Activated T-helper 1 cell treated with anti-CD3 and anti-CD28 coated beads, Interleukin-12 subunit alpha, Interleukin-12 subunit beta, Interleukin-2, Interleukin-4 antibody, amounts not matched to agents 30 ng/mL and 10 ng/mL and 1 ng/mL, durations not matched to agents 14 hours and 24 hours and 36 hours (primary cell): ENCODE measurements at regions not wholly inside any gene's neighbourhood (a gene's known extent, or its start where the extent isn't known, plus 50 kb on each side); places are given as distances from the start of the nearest gene placed in this dataset.

Experiments
- DNase-seq: peaks from one replicate; pipeline ENCODE4 v3.0.0; 2021; ENCODE audit warnings: low spot score
- H3K27ac Mint-ChIP-seq: one replicate; pipeline ENCODE4 v1.8.0; 2021; ENCODE audit warnings: mild to moderate bottlenecking, mixed read lengths
- H3K27me3 Mint-ChIP-seq: one replicate; pipeline ENCODE4 v1.8.0; 2022; ENCODE audit warnings: mild to moderate bottlenecking, moderate library complexity, mixed read lengths; ENCODE audit not compliant: insufficient read depth
- H3K36me3 Mint-ChIP-seq: one replicate; pipeline ENCODE4 v1.8.0; 2021; ENCODE audit warnings: low read depth, mixed read lengths
- H3K4me1 Mint-ChIP-seq: one replicate; pipeline ENCODE4 v1.8.0; 2021; ENCODE audit warnings: low read depth, mixed read lengths
- H3K4me3 Mint-ChIP-seq: one replicate; pipeline ENCODE4 v1.8.0; 2021; ENCODE audit warnings: mild to moderate bottlenecking, moderate library complexity, mixed read lengths
- H3K9me3 Mint-ChIP-seq: one replicate; pipeline ENCODE4 v1.8.0; 2021; ENCODE audit warnings: mixed read lengths
- intact Hi-C: fragments of 100-400 bp; cut with micrococcal nuclease; formaldehyde crosslinking; loops from one replicate; pipeline ENCODE4 v1.15.1; 2024

DNA sequence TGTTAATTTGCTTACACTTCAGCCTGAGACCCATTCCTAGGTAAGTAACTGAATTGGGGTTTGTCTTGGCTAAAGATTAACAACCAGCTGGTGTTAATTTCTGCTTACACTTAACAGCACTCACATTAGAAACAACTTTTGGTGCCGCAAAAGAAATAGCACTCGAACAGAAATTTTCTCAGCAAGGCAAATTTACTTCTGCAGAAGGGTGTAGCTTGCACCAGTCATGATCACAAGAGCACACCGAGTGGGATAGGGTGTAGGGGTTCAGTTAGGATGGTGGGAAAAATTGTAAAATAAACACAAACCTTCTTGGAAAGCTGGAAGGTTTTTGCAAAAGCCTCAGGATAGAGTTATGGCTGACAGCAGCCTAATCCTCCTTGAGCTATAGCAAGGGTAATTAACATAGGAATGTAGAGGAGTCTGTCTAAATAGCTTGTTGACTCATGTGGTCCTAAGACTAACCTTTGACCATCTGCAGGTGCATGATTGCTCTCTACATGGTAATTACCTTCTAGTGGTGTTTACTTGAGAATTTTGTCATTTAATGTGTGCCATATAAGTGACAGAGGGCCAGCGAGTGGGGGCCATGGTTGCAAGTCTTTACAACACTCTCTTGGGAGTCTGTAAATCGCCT, 67.8 kb upstream of the CDK13 start:
- intact Hi-C loops, result no loop called here
- DNase-seq, result no peak
- H3K4me3 Mint-ChIP-seq, result no peak overlapping the region
- peaks cover 11% of the 10 kb centered on the region for H3K9me3 Mint-ChIP-seq
- no peak overlapping the region for H3K27ac Mint-ChIP-seq
- H3K36me3 Mint-ChIP-seq, result no peaks in the 10 kb centered on the region
- H3K4me1 Mint-ChIP-seq, result no peaks in the 10 kb centered on the region
- H3K27me3 Mint-ChIP-seq, result peaks cover 5% of the 10 kb centered on the region

GRCh38 chr7:39883812-39884390, 66.2 kb upstream of the CDK13 start:
- Mint-ChIP-seq H3K27me3 (peaks cover 3% of the 10 kb centered on the region), H3K9me3 (peaks cover 11% of the 10 kb centered on the region), H3K36me3 (no peaks in the 10 kb centered on the region), H3K4me1 (no peaks in the 10 kb centered on the region), H3K27ac (no peak overlapping the region), H3K4me3 (no peak overlapping the region)
- intact Hi-C loops, result no loop called here
- DNase-seq, result no peak

GRCh38 chr7:39888171-39888853, 61.7 kb upstream of the CDK13 start:
- H3K9me3 Mint-ChIP-seq, result no peaks in the 10 kb centered on the region
- peaks cover 7% of the 10 kb centered on the region for H3K27me3 Mint-ChIP-seq
- no peaks in the 10 kb centered on the region for H3K4me1 Mint-ChIP-seq
- no peak for DNase-seq
- H3K4me3 Mint-ChIP-seq, result no peak overlapping the region
- H3K27ac Mint-ChIP-seq, result no peak overlapping the region
- intact Hi-C loops, result no loop called here
- H3K36me3 Mint-ChIP-seq, result no peaks in the 10 kb centered on the region

GRCh38 chr7:39890411-39890810, 59.6 kb upstream of the CDK13 start:
- Mint-ChIP-seq H3K4me1 (no peaks in the 10 kb centered on the region), H3K36me3 (no peaks in the 10 kb centered on the region), H3K4me3 (no peak overlapping the region), H3K27me3 (peaks cover 4% of the 10 kb centered on the region), H3K9me3 (no peaks in the 10 kb centered on the region), H3K27ac (no peak overlapping the region)
- DNase-seq, result no peak
- intact Hi-C loops, result no loop called here

DNA sequence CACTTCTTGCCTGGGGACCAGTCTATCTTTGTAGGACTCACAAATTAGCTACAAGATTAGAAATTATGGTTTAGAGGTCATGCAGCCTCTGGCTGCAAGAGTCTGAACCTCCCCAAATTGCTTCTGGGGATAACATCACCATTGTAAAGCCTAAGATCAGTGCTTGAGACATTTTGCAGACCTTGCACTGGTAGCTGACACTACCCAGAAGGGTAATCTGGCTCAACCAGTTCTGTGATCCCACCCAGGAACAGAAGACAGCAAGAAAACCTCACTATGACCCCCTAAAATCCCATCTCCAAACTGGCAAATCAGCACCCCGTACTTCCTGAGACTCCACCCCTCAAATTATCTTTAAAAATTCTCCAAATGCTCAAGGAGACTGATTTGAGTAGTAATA, 58.2 kb upstream of the CDK13 start:
- Mint-ChIP-seq H3K9me3 (no peaks in the 10 kb centered on the region), H3K36me3 (no peaks in the 10 kb centered on the region), H3K4me3 (no peak overlapping the region), H3K27me3 (peaks cover 4% of the 10 kb centered on the region), H3K4me1 (no peaks in the 10 kb centered on the region), H3K27ac (no peak overlapping the region)
- DNase-seq, result no peak
- intact Hi-C loops, result no loop called here

GRCh38 chr7:39892361-39892760, 57.7 kb upstream of the CDK13 start:
- peaks cover 4% of the 10 kb centered on the region for H3K27me3 Mint-ChIP-seq
- no peak for DNase-seq
- no peak overlapping the region for H3K4me3 Mint-ChIP-seq
- no peaks in the 10 kb centered on the region for H3K9me3 Mint-ChIP-seq
- H3K27ac Mint-ChIP-seq, result no peak overlapping the region
- no peaks in the 10 kb centered on the region for H3K4me1 Mint-ChIP-seq
- intact Hi-C loops, result no loop called here
- H3K36me3 Mint-ChIP-seq, result no peaks in the 10 kb centered on the region

GRCh38 chr7:39894904-39895303, 55.2 kb upstream of the CDK13 start:
- no peak overlapping the region for H3K4me3 Mint-ChIP-seq
- H3K4me1 Mint-ChIP-seq, result no peaks in the 10 kb centered on the region
- no peak overlapping the region for H3K27ac Mint-ChIP-seq
- no peaks in the 10 kb centered on the region for H3K9me3 Mint-ChIP-seq
- intact Hi-C loops, result loop anchor here (5.0 kb wide), 2 partner anchors 52 to 92 kb away; no protein-coding TSS in a partner anchor
- DNase-seq, result no peak
- H3K27me3 Mint-ChIP-seq, result peaks cover 4% of the 10 kb centered on the region
- H3K36me3 Mint-ChIP-seq, result no peaks in the 10 kb centered on the region

- H3K4me3 Mint-ChIP-seq, result no peak overlapping the region
These were observed 53.2 kb upstream of the CDK13 start for GRCh38 chr7:39896840-39897239.

DNA sequence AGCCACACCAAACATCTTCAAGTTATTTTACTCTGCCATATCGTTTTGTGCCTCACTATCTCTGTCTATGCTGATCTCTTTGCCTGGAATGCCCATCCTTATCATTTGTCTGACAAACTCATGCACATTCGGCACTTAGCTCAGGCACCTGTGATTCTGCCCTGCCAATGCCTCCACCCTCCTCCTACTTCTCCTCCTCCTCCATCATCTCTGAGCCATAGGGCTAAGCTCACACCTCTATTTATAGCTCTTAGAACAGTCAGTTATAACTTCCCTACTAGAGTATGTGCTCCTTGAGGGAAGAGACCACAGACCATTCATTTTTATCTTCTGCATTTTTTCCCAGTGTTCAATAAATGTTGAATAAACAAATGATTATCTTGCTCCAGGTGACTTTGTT, 51.2 kb upstream of the CDK13 start:
- no peaks in the 10 kb centered on the region for H3K27me3 Mint-ChIP-seq
- H3K4me1 Mint-ChIP-seq, result no peaks in the 10 kb centered on the region
- no peaks in the 10 kb centered on the region for H3K9me3 Mint-ChIP-seq
- no peak overlapping the region for H3K27ac Mint-ChIP-seq
- no peaks in the 10 kb centered on the region for H3K36me3 Mint-ChIP-seq
- no peak for DNase-seq
- no peak overlapping the region for H3K4me3 Mint-ChIP-seq
- intact Hi-C loops, result loop anchor here (5.0 kb wide), 2 partner anchors 48 to 88 kb away; no protein-coding TSS in a partner anchor

More at GRCh38 chr7:39896840-39897239, 53.2 kb upstream of the CDK13 start:
- Mint-ChIP-seq H3K36me3 (no peaks in the 10 kb centered on the region), H3K9me3 (no peaks in the 10 kb centered on the region), H3K27me3 (peaks cover 4% of the 10 kb centered on the region), H3K4me1 (no peaks in the 10 kb centered on the region), H3K27ac (no peak overlapping the region)
- DNase-seq, result no peak
- intact Hi-C loops, result loop anchor here (1.0 to 5.0 kb wide), 4 partner anchors 50 to 238 kb away; partner anchors contain the start of genes MPLKIP and SUGCT
